ENCODE measurements at regions not wholly inside any gene's neighbourhood (a gene's known extent, or its start where the extent isn't known, plus 50 kb on each side); places are given as distances from the start of the nearest gene placed in this dataset.

- Histone ChIP-seq H3K4me3 (IDR thresholded peaks at IDR 0.05; ENCODE audit: insufficient read depth, low read depth, low read length) (no peak overlapping the region), H3K4me2 (no peak overlapping the region), H2AFZ (ENCODE audit: low read depth) (no peak overlapping the region), H3K27me3 (ENCODE audit: insufficient read depth, low read depth) (no peaks in the 10 kb centered on the region), H3K36me3 (ENCODE audit: insufficient read depth) (no peaks in the 10 kb centered on the region), H3K79me2 (ENCODE audit: insufficient read depth, low read depth) (no peaks in the 10 kb centered on the region), H4K20me1 (ENCODE audit: insufficient read depth) (no peaks in the 10 kb centered on the region), H3K9ac (no peak overlapping the region), H3K27ac (no peak overlapping the region), H3K4me1 (ENCODE audit: low read depth, poor library complexity, severe bottlenecking) (no peaks in the 10 kb centered on the region)
- TF ChIP-seq CTCF (conservative IDR thresholded peaks at IDR 0.05; ENCODE audit: low read depth, low read length) = no peak
Measured at GRCh38 chr6:4567141-4567540, 209.1 kb upstream of the CDYL start.

- H3K36me3 ChIP-seq (ENCODE audit: insufficient read depth) = no peaks in the 10 kb centered on the region
- no peaks in the 10 kb centered on the region for H3K27me3 ChIP-seq (ENCODE audit: insufficient read depth, low read depth)
- H3K9ac ChIP-seq = no peak overlapping the region
- no peak overlapping the region for H3K4me3 ChIP-seq (IDR thresholded peaks at IDR 0.05; ENCODE audit: insufficient read depth, low read depth, low read length)
- H3K4me2 ChIP-seq = no peak overlapping the region
- H3K79me2 ChIP-seq (ENCODE audit: insufficient read depth, low read depth) = no peaks in the 10 kb centered on the region
- no peaks in the 10 kb centered on the region for H3K4me1 ChIP-seq (ENCODE audit: low read depth, poor library complexity, severe bottlenecking)
- H3K27ac ChIP-seq = no peak overlapping the region
- no peak for TF ChIP-seq CTCF (conservative IDR thresholded peaks at IDR 0.05; ENCODE audit: low read depth, low read length)
- H4K20me1 ChIP-seq (ENCODE audit: insufficient read depth) = no peaks in the 10 kb centered on the region
- H2AFZ ChIP-seq (ENCODE audit: low read depth) = no peak overlapping the region
Measured at GRCh38 chr6:4565301-4566250, 210.6 kb upstream of the CDYL start.

GRCh38 chr6:4564801-4565271 is 211.4 kb upstream of the CDYL start:
- TF ChIP-seq CTCF (conservative IDR thresholded peaks at IDR 0.05; ENCODE audit: low read depth, low read length) = no peak
- Histone ChIP-seq H3K9ac (no peak overlapping the region), H3K4me3 (IDR thresholded peaks at IDR 0.05; ENCODE audit: insufficient read depth, low read depth, low read length) (no peak overlapping the region), H2AFZ (ENCODE audit: low read depth) (no peak overlapping the region), H3K4me2 (no peak overlapping the region), H3K36me3 (ENCODE audit: insufficient read depth) (no peaks in the 10 kb centered on the region), H3K27ac (no peak overlapping the region), H3K79me2 (ENCODE audit: insufficient read depth, low read depth) (no peaks in the 10 kb centered on the region), H4K20me1 (ENCODE audit: insufficient read depth) (no peaks in the 10 kb centered on the region), H3K4me1 (ENCODE audit: low read depth, poor library complexity, severe bottlenecking) (no peaks in the 10 kb centered on the region), H3K27me3 (ENCODE audit: insufficient read depth, low read depth) (no peaks in the 10 kb centered on the region)

- H3K4me3 ChIP-seq (IDR thresholded peaks at IDR 0.05; ENCODE audit: insufficient read depth, low read depth, low read length) = no peak overlapping the region
- no peak overlapping the region for H3K9ac ChIP-seq
- H3K4me1 ChIP-seq (ENCODE audit: low read depth, poor library complexity, severe bottlenecking) = no peaks in the 10 kb centered on the region
- no peak overlapping the region for H3K27ac ChIP-seq
- no peaks in the 10 kb centered on the region for H3K27me3 ChIP-seq (ENCODE audit: insufficient read depth, low read depth)
- H3K4me2 ChIP-seq = no peak overlapping the region
- no peaks in the 10 kb centered on the region for H3K36me3 ChIP-seq (ENCODE audit: insufficient read depth)
- H4K20me1 ChIP-seq (ENCODE audit: insufficient read depth) = no peaks in the 10 kb centered on the region
- no peak overlapping the region for H2AFZ ChIP-seq (ENCODE audit: low read depth)
- TF ChIP-seq CTCF (conservative IDR thresholded peaks at IDR 0.05; ENCODE audit: low read depth, low read length) = no peak
- no peaks in the 10 kb centered on the region for H3K79me2 ChIP-seq (ENCODE audit: insufficient read depth, low read depth)
Measured at GRCh38 chr6:4563877-4564276, 212.3 kb upstream of the CDYL start.

All from KMS-11 (cell line).